MM.1S (cell line): ENCODE measurements at regions not wholly inside any gene's neighbourhood (a gene's known extent, or its start where the extent isn't known, plus 50 kb on each side); places are given as distances from the start of the nearest gene placed in this dataset.

Experiments used
- EZH2 ChIP-seq: fragments of 300-600 bp; sonication (generic); optimal IDR thresholded peaks from 2 replicates; pipeline ENCODE3; 2017; ENCODE audit warnings: low read depth, mild to moderate bottlenecking, antibody characterized with exemption, low read length, mixed read lengths
- EZH2phosphoT487 ChIP-seq: fragments of 300-600 bp; sonication (generic); IDR thresholded peaks from 2 replicates; pipeline ENCODE4 v1.6.1; 2018; ENCODE audit warnings: antibody characterized with exemption, low read length
- TF ChIP-seq, protein P1 (sequence below): fragments of 300-600 bp; sonication (generic); IDR thresholded peaks from 2 replicates; pipeline ENCODE4 v1.5.1; 2016; ENCODE audit warnings: antibody characterized with exemption, low read length, mixed read lengths

DNA sequence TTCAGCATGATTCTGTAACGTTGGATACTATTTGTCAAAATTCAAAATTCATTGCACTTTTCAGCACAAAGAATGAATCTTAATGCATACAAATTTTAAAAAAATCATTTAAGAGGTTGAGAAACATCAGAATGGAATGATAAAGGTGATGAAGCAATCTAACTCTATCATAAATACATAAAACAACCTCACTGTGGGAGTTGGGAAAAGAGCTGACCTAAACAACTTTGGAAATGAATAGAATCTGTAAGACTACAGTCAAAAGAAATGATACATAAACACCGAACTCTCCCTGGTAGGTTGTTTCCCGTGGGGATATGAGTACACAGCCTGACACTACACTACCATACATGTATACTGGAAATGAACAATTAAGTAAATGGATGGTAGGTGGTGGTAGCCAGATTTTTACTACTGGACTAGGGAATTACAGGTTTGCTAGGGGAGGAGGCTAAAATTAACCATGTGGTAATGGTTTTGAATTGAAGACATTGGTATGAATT, 64.9 kb upstream of the PARP11 start:
- TF ChIP-seq, protein P1, sequence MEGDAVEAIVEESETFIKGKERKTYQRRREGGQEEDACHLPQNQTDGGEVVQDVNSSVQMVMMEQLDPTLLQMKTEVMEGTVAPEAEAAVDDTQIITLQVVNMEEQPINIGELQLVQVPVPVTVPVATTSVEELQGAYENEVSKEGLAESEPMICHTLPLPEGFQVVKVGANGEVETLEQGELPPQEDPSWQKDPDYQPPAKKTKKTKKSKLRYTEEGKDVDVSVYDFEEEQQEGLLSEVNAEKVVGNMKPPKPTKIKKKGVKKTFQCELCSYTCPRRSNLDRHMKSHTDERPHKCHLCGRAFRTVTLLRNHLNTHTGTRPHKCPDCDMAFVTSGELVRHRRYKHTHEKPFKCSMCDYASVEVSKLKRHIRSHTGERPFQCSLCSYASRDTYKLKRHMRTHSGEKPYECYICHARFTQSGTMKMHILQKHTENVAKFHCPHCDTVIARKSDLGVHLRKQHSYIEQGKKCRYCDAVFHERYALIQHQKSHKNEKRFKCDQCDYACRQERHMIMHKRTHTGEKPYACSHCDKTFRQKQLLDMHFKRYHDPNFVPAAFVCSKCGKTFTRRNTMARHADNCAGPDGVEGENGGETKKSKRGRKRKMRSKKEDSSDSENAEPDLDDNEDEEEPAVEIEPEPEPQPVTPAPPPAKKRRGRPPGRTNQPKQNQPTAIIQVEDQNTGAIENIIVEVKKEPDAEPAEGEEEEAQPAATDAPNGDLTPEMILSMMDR, result no peak
- TF ChIP-seq EZH2 (no peak), EZH2phosphoT487 (no peak)
